NCI-H2227 treated with DMSO at 0.1 percent for 48 hours (cell line): ENCODE measurements at regions not wholly inside any gene's neighbourhood (a gene's known extent, or its start where the extent isn't known, plus 50 kb on each side); places are given as distances from the start of the nearest gene placed in this dataset.
"Not testable (repeated sequence)": the region's sequence is repeated elsewhere in the genome, so short reads cannot be mapped to it uniquely, and the experiment has no call there.

ENCODE experiments used
- DNase-seq: peaks from one replicate; lab custom pipeline; 2025; lab: John Stamatoyannopoulos, UW

DNA sequence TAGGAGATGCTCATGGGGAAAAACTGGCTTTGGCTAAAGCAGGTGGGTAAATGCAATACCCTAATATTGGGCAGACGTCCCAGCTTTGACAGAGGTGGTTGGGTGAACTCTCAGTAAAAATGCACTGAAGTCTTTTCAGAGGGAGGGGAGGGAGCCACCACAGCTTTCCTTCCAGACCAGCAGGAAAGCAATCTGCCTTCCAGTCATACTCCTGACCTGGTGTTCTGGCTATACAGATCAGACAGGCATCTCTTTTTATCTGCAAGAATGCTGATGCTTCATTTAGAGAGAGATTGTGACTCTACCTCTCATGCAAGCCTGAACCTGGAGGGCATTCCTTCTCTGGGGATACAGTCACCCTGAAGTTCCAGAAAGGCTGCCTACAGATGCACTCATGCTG lies 52.6 kb upstream of the ICA1 start:
- no peak for DNase-seq

DNA sequence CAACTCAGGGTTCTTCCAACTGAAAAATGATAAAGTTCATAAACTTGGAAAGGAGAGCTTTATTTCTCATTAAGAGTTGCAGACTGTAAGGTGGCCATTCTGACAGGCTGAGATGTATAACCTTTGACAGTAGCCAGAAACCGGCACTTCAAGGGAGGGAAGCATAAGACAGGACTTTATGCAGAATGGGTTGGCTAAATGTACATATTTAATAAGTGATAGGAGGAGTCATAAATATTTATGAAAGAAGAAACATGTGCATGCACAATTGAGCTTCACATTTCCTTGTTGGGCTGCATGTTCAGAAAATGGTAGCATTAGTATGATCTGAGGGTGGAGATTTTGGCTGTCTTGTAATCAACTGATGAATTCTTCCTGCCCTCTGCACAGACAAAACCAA lies 57.1 kb upstream of the ICA1 start:
- no peak for DNase-seq

GRCh38 chr7:8320174-8320573 lies 58.2 kb upstream of the ICA1 start:
- no peak for DNase-seq

DNA sequence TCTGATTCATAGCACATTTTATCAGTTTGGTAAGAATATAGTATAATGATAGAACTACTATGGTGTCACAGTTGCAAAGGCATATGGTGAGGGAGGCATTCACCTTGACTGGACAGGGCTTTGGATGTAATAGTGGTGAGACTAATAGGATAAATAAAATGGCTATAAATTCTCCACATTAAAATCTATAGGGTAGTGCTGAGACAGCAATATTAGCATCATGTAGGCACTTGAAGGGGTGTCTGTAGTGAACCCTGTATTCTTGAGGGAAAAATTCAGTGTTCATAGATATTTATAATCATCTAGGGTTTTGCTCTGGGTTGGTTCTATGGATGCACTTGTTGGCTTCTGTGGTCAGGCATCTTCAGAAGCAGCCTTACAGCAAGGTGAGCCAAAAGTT lies 59.3 kb upstream of the ICA1 start:
- DNase-seq: no peak

GRCh38 chr7:8322667-8323066 lies 60.7 kb upstream of the ICA1 start:
- DNase-seq: no peak

GRCh38 chr7:8325067-8325466 lies 63.1 kb upstream of the ICA1 start:
- no peak for DNase-seq

DNA sequence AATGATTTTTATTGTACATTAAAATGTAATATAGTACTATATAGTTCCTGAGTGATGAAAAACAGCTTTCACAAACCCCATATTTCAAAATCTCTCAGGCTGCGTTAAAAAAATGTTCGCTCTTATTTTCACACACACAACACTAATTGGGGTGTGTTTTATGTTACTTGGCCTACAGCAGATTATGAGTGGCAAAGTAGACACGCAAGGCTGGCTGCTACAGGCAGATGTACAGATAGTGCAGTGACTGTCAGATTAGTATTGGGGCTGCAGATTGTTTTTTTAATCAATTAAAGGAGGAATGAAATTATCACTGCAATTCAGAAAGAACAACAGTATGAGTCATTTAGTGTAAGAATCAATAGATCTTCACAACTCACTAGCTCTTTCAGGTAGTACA lies 65.2 kb upstream of the ICA1 start:
- no peak for DNase-seq

- no peak for DNase-seq
Measured at GRCh38 chr7:8338206-8338605, 76.2 kb upstream of the ICA1 start.

DNA sequence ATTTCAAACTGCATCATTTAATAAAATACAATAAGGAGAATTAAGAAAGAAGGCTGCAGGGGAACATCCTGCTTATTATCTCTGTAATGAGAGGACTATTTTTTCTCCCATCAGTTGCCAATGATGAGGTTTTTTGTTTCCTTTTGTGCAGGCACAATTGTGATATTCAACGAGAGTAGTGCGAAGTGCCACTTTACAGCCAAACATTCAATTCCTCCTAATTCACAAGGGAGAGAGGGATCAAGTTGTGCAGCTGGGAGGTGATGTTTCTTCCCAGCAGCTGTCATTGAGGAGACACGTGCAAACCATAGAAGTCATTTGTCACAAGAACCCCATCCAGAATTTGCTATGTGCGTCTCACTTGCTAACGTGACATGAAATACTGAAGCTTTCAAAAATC lies 81.6 kb upstream of the ICA1 start:
- DNase-seq: no peak

GRCh38 chr7:8347395-8347794 lies 85.4 kb upstream of the ICA1 start:
- DNase-seq: not testable (repeated sequence)

GRCh38 chr7:8351654-8352053 lies 81.8 kb upstream of the NXPH1 start:
- DNase-seq: not testable (repeated sequence)

GRCh38 chr7:8353991-8354390 lies 79.4 kb upstream of the NXPH1 start:
- no peak for DNase-seq

DNA sequence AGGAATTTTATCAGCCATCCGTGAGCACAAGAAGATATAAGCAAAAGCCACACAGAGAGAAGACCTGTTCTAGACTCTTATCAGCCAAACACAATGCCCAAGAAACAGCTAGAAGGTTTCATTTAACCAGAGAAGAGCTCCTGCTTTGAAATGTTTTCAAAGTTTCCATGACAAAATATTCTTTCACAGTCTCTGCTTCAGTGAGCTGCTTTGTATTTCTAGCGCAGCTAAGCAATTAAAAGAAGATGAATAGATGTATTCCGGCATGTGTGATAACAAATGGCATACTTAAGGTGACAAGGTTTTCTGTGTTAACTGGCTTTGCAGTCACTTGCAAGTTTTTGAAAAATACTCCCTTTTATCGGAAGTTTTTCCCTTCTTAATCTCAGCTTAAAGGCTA lies 78.9 kb upstream of the NXPH1 start:
- DNase-seq: no peak

- DNase-seq: no peak
Measured at GRCh38 chr7:8356071-8356470, 77.3 kb upstream of the NXPH1 start.

- no peak for DNase-seq
Measured at GRCh38 chr7:8357536-8357935, 75.9 kb upstream of the NXPH1 start.

DNA sequence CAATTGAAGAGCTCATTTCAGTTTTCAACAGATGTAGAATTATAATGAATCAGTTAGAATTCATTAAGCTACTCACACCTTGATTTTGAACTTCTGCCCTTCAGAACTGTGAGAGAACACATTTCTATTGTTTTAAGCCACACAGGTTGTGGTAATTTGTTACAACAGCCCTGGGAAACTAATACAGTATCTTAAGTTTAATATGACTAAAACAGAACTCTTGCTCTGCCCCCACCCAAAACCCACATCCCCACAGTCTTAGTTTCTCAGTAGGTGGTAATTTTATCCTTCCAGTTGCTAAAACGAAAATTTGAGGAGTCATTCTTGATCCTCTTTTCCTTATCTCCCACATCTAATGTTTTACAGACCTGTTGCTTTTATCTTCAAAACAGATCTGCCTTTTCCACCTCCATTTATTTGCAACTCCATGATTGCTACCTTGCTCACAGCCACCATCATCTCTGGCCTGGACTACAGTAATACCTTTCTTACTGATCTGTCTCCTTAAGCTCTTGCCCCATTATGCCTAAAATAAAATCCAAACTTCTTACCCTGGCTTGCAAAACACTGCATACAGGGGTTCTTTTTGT lies 72.8 kb upstream of the NXPH1 start:
- DNase-seq: no peak

DNA sequence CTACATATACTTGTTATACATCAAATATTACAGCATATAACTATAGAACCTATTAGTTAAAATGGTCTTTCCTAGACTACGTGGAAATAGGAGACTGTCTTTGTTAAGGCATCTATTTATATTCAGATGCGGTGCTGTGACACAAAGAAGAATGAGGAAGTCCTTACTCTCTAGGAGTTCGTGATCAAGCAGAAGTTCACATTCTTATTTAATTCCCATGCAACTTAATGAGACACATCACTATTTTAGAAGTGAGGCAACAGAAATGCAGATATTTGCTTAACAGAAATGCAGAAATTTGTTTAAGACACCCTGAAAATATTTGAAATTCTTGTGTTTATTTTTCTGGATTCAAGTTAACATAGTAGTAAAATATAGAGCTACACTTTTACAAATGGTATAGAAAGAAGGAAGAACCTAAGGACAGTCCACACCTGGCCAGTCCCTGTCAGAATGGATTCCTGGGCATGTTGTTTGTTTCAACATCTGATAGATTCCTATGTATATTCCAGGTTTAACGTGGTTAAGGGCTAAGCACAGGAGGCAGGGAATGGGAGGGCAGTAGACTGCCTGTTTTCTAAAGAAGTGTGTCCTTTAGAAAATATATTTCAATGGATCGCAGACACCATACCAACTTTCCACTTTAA lies 70.6 kb upstream of the NXPH1 start:
- DNase-seq: no peak

GRCh38 chr7:8363407-8364015 lies 69.9 kb upstream of the NXPH1 start:
- no peak for DNase-seq

- DNase-seq: peak; percentile 35
Measured at GRCh38 chr7:8365499-8366110, 67.8 kb upstream of the NXPH1 start.

GRCh38 chr7:8368007-8368406 lies 65.4 kb upstream of the NXPH1 start:
- DNase-seq: not testable (repeated sequence)

- no peak for DNase-seq
Measured at GRCh38 chr7:8371742-8372141, 61.7 kb upstream of the NXPH1 start.

DNA sequence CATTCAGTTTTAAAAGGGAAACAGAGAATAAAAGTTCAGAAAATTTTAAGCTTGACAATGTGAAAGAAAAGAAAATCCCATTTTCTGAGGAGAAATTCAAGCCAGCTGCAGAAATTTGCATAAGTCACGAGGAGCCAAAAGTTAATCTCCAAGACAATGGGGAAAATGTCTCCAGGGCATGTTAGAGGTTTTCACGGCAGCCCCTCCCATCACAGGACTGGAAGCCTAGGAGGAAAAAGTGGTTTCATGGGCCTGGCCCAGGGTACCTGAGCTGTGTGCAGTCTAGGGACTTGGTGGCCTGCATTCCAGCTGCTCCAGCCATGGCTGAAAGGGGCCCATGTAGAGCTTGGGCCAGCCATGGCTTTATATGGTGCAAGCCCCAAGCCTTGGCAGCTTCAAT lies 59.6 kb upstream of the NXPH1 start:
- no peak for DNase-seq

DNA sequence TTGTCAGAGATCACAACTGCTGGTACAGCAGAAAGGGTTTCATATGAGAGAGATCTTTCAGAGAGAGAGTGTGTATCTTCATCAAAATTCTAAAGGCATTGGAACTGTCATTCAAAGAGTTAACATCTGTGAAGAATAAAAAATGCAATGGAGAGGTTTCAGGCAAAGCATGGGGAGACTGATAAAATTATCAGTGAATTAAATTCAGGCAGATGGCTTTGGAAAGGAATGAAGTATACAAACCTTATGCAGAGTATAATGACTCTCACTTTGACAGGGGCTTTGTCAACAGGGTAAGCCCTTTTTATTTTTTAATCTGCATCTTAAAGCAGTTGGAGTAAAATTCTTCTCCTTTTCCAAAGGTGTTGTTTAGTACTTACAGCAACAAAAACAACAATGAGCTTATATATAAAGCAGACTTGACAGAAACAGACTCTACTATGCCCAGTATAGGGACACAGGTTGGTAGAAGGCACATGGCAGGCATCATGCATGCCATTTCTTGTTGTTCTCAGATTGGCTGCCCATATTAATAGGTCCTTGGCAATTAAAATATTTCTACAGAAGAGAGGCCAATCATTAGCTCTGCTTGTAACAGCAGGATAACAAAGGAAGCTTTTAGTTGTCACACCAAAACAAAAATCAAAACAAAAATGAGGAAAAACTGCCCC lies 54.9 kb upstream of the NXPH1 start:
- DNase-seq: no peak
